ENCODE measurements at regions not wholly inside any gene's neighbourhood (a gene's known extent, or its start where the extent isn't known, plus 50 kb on each side); places are given as distances from the start of the nearest gene placed in this dataset.

DNA sequence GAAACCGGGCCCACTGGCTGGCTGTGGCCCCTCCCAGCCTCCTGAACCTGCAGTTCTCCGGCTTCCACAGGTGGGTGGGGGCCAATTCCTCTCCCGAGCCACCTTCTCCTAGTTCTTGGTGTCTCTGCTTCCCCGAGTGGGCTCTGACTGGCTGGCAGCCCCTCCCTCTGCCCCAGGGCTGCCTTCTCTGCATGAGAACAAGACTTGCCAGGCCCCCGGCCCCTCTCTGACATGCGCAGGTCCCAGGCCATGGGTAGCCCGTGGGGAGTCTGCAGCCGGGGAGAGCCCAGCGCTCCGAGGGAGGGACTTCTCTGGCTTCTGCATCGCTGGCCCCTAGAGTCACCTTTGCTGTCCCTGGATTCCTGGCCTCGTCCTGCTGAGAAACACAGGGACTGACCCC is 421.7 kb downstream of the IRX2 start:
- no peak for DNase-seq

DNA sequence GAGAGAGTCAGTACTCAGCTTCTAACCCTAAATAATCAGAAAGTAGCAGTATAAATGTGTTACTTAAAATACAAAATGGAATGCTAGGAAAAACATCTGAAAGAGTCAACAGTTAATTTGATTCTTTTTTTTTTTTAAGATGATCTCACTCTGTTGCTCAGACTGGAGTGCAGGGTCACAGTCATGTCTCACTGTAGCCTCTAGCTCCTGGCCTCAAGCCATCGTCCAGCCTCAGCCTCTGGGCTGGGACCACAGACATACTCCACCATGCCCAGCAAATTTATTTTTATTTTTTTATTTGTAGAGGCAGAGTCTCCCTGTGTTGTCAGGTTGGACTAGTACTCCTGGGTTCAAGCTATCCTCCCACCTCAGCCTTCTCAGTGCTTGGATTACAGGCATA is 424.9 kb downstream of the IRX2 start:
- DNase-seq = no peak

DNA sequence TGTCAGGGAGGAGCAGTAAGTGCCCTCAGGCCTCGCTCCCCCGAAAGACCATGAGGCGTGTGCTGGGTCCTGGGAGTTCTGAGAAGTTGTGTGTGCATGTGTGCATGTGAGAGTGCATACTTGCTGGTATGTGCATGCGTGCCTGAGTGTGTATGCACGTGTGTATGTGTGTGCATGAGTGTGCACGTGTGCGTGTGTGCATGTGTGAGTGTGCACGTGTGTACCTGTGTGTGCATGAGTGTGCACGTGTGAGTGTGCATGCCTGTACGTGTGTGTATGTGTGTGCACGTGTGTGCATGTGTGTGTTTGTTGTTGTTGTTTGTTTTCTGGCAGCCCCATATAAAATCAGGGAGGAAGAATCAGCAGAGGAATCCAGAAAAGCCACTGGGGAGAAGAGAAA is 426.7 kb downstream of the IRX2 start:
- no peak for DNase-seq

DNA sequence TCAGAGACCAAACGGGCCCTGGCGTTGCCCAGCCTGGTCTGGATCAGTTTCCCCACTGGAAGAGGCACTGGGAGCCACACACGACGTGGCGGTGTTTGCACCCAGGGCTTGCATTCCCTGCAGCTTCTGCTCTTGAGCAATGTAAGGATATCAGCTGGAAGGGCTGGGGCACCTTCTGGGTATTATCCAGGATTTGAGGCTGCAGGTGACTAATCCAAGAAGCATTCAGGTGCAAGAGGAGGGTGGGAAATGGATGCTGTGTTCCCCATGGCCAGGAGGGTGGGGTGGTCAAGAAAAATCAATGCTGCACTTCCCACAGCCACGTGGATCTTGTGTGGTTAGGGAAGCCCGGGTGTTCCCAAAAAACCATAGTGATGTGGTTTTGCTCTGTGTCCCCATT is 430.9 kb downstream of the IRX2 start:
- no peak for DNase-seq

DNA sequence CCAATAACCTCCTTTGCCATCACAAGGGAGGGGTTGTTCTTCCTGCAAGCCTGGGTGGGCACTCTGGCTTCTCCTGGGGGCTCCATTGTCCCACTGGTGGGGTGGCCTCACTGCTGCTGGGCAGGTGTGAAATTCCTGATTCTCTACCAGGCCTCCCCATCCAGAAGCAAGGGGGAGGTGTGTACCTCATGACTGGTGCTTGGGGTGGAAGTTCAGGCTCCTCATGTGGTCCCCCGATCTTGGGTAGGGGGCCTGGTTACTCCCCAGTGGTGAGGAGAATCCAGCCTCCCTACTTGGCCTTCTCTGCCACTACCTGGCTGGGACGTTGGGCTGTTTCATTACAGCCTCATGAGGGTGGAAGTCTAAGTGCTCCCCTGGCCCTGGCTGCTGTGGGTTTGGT is 433.9 kb downstream of the IRX2 start:
- DNase-seq = no peak

DNA sequence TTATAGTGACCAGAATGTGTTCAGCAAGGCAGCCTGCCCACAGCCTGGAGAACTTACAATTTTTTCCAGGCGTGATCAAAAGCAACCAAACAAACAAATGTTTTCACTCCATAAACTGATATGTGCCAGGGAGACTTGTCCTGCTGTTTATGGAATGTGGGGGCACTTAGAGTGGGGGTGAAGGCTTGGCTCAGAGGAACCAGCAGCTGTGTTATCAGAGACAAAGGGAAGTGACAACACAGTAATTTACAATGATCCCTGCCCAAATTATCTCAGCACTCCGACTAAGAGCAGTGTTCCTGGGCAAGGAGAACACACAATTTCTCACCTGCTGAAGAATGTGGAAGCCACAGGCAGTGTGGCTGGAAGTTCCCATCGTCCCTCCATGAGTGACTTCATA is 429.1 kb upstream of the IRX4 start:
- DNase-seq = no peak

DNA sequence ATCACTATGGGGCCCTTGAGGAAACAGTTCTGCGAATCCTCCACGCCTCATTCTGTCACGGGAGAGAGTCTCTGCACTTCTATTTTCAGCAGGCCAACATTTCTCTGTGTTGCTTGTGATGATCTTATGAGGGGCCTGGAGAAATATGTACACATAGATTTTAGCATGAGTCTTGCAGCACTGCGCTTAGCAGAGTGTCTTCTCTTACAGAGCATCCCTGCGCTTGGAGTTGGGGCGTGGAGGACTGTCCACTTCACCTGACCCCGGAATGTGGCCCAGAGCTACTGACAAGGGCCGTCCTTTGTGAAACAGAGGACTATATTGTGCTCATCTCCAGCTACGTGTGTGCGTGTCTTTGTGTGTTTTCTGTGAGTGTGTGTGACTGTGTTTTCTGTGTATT is 428.2 kb upstream of the IRX4 start:
- no peak for DNase-seq

DNA sequence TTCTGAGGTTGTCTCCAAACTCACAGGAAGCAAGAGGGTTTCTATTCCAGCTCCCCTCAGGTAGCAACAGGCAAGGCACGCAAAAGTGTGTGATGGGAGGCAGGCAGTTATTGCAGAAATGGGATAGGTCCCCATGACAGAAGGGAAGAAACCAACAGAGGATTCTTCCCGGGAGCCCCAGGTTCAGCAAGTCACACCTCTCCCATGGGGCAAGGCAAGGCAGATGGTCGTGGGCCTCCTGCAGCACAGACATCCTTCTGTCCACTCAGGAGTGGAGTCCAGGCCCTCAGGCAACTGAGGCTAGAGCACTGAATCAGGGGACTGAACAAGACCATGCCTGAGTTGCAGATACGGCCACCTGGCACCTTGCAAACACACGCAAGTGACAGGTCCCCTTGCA is 424.9 kb upstream of the IRX4 start:
- DNase-seq = no peak

DNA sequence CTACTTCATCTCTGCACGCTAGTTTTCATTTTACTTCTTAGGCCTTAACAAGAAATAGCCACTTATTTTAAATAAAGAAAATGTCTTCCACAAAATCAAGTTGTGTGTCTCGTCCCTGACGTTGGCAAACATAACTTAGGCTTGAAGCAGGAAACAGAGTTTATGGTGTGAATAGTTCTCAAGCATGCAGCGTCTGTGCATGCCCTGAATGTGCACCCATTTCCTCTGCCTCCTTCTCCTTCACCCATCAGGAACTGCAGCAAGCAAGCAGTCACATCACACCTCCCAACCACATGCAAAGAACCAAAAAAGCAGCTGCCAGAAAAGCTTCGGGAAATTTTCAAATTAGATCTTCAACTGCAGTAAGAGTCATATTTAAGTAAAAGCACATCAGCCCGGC is 424.0 kb upstream of the IRX4 start:
- DNase-seq = no peak

DNA sequence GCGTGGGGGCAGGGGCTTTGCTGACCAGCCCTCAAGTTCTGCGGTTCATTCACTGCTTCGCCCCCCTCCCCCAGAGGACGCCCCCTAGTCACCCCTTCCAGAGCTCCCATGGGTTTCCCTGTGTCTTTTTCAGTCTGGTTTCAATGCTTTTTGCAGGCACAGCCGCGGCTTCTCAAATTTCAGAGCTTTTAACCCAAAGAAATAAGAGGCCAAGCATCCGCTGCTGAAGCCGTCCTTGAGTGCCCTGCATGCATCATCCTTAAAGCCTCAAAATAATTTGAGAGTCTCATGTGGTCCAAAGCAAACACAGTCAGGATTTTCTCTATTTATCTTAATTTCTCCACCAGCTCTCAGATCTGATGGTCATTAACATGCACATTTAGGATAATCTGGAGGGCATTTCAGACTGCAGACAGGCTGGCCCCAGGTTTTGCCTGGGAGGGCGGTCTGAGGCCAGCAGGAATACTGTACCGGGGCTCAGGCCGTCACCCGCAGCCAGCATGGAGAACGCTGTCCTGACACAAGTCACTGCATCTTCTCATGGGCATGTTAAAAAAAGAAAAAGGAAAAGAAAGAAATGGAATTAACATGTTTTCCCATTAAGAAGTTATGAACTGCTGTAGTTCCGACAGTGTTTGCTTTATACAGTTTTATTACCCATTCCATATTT is 420.8 kb upstream of the IRX4 start:
- no peak for DNase-seq

DNA sequence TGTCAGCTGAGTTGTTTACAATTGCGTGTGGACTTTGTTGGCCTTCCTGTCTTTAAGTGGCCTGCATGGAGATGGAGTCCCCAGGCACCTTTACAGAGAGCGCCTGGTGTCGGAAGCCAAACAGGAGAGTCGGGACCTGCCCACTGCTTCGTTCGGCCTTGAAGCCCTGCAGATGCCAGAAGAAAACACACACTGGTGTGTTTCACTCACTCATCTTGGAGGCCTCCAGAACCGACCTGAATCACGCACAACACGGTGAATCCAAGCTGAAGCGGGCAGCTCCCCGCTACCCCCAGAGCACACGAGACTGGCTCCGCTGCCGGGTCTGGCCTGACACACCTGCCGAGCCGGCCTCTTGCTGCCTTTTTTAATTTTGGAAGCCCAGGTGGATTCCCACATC is 419.4 kb upstream of the IRX4 start:
- no peak for DNase-seq

DNA sequence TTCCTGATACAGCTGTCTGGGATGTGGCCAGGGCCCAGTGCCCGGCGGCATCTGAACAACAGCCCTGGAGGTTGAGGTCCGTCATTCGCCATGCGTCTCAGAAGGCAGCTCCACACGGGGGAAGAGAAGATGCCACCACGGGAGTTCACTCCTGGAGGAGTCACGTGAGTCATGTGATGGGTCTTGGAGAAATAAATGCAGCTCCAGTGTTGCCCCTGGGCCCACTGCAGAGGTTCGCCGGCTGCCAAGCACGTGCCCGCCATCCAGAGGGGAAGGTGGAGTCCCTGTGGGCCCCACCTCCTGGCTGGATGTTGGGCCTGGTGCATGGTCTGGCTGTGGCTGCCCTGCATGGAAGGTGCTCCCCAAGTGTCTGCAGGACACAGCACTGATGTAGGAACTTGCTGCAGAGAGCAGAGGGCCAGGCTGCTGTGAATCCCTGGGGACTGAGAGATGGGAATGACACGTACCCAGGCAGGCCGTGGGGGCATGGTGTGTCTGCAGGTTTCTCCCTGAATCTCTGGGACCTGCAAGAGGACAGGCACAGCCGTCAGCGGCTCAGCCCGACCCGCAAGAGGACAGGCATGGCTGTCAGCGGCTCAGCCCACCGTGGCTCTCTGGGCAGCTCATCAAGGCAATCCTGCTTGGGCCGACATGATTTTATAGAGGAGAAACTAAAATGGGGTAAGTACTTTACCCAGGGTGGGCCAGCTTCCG is 418.3 kb upstream of the IRX4 start:
- DNase-seq = no peak

DNA sequence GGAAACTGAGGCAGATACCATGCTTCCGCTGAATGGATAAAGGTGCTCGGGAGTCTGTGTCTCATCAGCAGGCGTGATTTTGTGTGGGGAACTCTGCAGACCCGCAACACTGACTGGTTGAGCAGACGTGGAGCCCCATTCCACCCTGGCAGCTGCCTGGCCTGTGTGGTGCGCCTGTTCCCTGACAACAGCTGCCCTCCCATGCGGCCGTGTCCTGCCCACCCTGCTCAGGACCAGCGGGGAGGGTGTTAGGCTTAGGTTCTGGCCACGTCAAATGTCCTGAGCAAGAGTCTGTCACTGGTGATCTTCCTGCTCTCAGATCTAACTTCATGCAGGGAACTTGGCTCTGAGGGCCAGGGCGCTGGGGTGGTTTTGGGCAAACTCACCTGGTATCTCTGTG is 417.7 kb upstream of the IRX4 start:
- no peak for DNase-seq

DNA sequence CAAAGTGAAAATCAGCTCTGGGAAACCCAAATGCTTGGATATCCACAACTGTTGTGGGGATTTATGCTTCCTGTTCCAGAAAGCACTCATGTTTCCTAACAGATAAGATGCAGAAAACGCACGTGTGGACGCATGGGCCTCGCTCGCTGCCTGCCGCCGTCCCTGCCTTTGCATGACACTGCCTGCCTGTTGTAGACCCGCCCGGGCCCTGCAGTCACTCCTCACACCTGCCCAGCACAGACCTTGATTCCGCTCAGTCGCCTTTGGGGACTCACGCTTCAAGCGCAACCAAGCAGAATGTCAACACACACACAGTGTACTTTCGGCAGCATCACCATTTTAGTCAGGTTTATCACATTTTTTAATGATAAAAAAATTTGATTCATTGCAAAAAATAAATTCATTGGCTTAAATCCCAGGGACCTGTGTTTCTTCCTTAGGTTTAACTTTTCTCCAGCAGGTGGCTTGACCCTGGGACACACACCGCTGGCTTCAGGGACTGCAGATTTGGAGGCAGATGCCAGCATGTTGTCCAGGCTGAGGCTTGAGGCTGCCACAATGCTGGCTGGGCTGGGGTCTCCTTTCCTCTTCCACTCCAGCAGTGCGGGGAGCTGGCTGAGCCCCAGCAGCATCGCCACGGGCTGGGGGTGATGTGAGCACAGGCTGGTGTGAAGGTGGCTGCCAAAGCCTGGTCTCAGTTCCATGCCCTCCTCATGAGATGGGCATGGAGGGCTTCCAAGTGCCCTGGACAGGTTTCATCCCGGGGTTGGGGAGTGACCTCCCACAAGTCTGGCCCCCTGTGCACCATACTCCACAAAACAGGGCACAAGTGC is 416.9 kb upstream of the IRX4 start:
- no peak for DNase-seq

DNA sequence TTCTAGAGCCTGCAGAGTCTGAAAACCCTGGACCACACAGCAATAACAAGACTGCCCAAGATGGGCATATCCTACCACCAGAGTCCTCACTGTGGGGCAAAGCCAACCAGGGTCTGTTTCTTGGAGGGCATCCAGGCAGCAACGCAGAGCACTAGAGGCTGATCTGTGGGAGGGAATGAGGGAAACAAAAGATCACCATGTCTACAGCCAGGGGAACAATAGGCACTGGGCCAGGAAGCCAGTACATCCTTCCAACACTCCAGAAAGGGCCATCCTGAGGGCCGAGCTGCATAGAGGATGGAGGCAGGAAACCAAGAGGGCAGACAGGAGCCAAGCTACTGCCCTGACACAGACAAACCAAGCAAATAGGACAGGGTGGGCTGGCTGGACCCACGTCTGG is 416.1 kb upstream of the IRX4 start:
- DNase-seq = no peak

DNA sequence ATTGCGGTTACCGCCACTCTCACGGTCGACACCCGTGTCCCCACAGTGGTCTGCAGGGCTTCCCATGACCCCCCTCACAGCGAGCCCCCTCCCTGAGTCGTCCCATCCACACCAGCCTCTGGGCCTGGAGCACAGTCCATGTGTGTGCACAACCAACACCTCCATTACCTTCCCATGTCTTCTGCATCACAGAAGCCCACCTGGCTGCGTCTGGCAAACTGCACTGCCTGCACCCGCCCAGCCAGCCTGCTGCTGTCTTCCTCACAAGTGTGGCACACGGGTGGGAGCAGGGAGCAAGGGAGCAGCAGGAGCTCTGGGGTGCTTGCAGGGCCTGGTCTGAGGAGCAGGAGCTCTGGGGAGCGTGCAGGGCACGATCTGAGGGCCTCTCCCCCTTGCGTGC is 415.3 kb upstream of the IRX4 start:
- DNase-seq = no peak

DNA sequence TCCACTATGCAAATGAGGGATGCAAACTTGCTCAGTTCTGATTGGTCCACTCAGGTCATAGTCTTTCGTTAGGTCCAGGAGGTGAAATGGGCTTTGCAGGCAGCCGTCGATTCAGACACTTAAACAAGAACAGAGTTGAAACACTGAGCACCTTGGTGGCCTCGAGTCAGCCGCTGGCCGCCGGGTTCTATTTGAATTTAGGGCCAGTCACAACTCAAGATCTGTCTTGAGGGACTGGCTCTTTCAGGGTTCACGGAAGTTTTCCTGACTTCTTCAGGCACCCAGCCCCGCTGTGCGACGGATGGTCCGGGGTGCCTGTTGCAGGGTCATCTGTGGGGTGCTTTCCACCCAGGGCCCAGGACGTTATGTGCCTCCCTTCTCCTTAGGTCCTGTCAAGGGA is 412.8 kb upstream of the IRX4 start:
- no peak for DNase-seq

DNA sequence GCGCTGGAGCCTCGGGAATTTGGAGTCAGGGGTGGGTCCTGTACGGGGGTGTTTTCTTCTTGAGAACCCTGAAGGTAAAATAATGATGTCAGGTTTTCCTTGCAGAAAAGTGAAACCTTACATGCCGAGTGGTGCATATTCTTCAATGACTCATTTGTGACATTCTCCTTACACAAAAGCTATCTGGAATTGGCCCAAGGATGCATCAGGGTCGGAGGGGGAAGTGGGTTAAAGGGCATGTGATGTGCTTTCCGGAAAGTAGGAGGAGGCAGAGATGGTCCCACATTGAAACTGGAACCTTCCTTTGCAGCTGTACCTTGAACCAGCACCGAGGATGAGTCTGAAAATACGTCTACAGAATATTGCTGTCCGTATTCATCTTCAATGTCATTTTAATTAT is 411.2 kb upstream of the IRX4 start:
- DNase-seq = no peak

DNA sequence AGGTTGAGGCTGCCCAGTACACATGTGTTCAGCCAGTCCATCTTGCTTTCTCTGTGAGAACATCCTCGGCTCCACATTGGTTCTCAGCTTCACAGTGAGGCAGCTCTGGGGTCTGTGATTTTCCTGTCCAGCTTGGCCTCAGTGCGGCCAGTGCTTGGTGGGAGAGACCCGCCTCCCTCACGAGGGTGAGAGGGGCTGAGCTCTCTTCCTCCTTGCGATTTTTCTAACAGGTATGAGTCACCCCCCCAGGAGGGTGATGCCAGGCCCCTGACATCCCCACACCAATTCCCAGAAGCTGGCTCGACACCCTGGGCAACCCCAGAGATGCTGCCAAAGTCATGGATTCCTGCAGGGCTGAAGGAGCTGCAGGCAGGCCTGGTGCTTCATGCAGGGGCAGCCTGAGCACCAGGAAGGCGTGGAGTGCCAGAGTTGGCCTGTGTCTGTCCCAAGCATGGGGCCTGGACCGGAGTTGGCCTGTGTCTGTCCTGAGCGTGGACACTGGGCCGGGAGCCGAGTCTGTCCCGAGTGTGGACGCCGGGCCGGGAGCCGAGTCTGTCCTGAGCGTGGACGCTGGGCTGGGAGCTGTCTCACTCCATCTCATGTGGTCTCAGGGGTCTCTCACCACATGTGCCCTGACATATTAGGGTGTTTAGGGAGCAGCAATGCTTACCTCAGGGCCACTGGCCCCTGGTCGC is 408.6 kb upstream of the IRX4 start:
- no peak for DNase-seq

DNA sequence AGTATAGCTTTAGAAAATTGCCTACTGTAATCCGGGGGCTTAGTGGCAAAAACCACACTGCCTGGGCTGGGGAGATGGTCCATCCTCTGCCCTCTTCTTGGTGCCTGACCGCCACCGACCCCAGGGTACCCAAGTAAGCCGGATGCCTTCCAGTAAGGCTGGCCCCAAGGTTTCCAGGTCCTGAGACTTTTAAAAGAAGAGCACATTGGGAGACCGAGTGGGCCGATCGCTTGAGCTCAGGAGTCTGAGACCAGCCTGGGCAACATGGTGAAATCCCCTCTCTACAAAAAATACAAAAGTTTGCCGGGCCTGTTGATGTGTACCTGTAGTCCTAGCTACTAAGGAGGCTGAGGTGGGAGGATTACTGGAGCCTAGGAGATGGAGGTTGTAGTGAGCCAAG is 406.7 kb upstream of the IRX4 start:
- DNase-seq = no peak

DNA sequence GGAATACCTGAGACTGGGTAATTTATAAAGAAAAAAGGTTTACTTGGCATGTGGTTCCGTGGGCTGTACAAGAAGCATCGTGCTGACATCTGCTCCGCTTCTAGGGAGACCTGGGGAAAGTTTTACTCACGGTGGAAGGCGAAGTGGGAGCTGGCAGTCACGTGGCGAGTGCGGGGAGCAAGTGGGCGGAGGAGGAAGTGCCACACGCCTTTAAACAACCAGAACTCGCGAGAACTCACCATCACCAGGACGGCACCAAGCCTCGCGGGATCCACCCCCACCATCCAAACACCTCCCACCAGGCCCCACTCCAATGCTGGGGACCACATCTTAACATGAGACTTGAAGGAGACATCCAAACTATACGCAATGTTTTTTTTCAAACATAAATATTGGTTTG is 406.2 kb upstream of the IRX4 start:
- DNase-seq = no peak

DNA sequence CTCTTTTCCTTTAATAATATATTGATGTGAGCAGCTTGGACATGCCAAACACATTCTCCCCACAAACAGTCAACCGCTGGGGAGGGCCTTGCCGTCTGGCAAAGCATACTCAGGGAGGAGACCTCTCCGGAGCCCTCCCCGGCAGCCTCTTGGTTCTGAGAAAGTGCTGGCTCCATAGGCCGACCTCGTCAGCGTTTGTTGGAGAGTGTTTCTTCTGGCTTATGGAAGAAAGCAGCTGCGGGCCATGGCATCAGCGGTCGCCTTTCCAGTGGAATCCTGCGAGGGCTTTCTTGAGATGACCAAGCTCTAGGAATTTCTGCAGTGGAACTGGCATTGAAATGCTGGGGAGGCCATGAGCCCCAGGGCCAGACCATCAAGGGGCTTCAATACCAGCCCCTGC is 405.7 kb upstream of the IRX4 start:
- DNase-seq = no peak

DNA sequence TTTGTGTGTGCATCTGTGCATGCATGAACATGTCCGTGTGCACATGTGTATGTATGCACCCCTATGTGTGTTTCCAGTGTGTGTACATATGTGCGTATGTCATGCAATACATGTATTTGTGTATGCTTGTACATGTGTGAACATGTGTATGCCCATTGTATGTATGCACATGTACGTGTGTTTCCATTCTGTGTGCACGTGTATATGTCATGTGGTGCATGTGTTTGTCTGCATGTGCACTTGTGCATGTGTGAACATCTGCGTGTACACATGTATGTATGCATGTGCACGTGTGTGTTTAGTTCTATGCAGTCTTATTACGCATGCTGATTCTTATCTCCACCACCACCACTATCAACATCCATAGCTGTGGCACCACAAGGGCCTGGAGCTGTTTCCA is 403.5 kb upstream of the IRX4 start:
- DNase-seq = no peak

DNA sequence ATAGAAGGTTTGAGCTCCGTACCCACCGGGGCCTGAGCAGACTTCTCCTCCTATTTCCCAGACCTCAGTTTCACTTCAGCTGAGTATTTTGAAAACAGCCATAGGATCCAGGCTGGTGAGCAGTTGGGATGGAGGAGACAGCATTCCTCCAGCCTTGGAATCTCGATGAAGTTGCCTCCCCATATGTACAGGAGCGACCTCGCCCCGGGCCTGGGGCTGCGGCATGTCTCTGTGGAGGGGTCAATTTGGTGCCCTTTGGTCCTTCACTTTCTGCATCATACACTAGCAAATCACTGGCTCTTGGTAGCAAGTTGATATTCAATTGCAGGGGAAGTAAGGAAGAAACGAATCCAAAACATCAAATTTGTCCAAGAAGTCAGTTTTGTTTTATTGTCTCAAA is 402.0 kb upstream of the IRX4 start:
- no peak for DNase-seq
